Esophagus squamous epithelium (tissue), 4 donors: ENCODE measurements at regions not wholly inside any gene's neighbourhood (a gene's known extent, or its start where the extent isn't known, plus 50 kb on each side); places are given as distances from the start of the nearest gene placed in this dataset.

Experiments used
- CTCF ChIP-seq, 6 experiments: fragments of 450-650 bp in 4 of 6; fragments of 200-600 bp in 2 of 6; sonication (generic) in 2 of 6; IDR thresholded peaks; one replicate each; pipeline ENCODE4 v1.5.1; 2016 to 2019; ENCODE audit warnings: antibody characterized with exemption in 6 of 6, mild to moderate bottlenecking in 4 of 6, moderate library complexity in 4 of 6
- POLR2A ChIP-seq, 4 donors: fragments of 450-650 bp; IDR thresholded peaks; one replicate each; pipeline ENCODE4 v1.6.1; 2017; ENCODE audit warnings: antibody characterized with exemption in 4 of 4, mild to moderate bottlenecking in 4 of 4, moderate library complexity in 3 of 4

GRCh38 chr1:90354704-90355103 is 359.8 kb downstream of the ZNF326 start:
- no peak for TF ChIP-seq POLR2A (IDR thresholded peaks at IDR 0.05)
- no peak for TF ChIP-seq CTCF (IDR thresholded peaks at IDR 0.05)
